ENCODE measurements at regions not wholly inside any gene's neighbourhood (a gene's known extent, or its start where the extent isn't known, plus 50 kb on each side); places are given as distances from the start of the nearest gene placed in this dataset.
A peak's percentile ranks its signal among the peaks of the same experiment; 100 is the strongest.

DNA sequence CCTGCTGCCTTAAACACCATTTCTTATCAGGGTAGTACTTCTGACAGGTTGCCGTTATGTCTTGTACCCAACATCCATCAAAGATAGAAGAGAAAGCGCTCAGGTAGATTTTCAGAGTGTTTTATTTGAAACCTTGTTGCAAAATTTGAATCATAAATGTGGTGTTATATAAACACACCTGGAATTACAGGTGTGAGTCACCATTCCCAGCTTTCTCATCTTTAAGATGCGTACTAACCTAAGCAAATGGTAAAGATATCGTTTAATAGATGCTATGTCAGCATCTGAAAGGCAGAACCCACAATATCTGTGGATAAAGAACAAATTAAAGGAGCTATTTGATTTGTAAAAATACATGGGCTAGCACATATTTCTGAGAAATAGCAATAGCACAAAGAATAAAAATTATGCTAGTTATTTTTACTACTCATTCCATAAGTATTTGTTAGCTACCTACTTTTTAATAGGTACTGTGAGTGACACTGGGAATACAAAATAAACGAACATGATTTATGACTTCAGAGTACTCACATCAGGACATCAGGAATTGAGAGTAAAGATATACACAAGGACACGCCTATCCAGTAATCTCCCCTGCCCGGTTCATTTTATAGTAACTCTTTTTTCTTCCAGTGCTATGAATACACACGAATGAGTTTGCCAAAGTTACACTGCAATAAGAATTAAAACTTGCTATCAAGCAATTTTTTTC, 193.8 kb downstream of the RBM43 start:
- DNase-seq = no peak
- H3K4me3 Mint-ChIP-seq = no peak overlapping the region
- no peaks in the 10 kb centered on the region for H3K36me3 Mint-ChIP-seq
- Histone ChIP-seq H3K27ac (ENCODE audit: low read depth, low read length) (no peak overlapping the region), H3K36me3 (ENCODE audit: insufficient read depth, low read length) (no peaks in the 10 kb centered on the region), H3K9me3 (ENCODE audit: low read length) (no peaks in the 10 kb centered on the region), H3K4me3 (ENCODE audit: low read length) (no peak overlapping the region), H3K27me3 (ENCODE audit: insufficient read depth, low read length, poor library complexity, severe bottlenecking) (peaks cover 6% of the 10 kb centered on the region), H3K4me1 (ENCODE audit: insufficient read depth, low read length) (no peaks in the 10 kb centered on the region)
- H3K27ac Mint-ChIP-seq = no peak overlapping the region
- H3K27me3 Mint-ChIP-seq = peaks cover 7 to 11% of the 10 kb centered on the region in 2 donors
- ChIA-PET POLR2A (no interaction called here), CTCF (interaction anchor here (2.2 kb wide), 1 partner anchor 16 kb away, joined by 6 read pairs; no protein-coding TSS in a partner anchor)
- no peaks in the 10 kb centered on the region for H3K9me3 Mint-ChIP-seq
- no peaks in the 10 kb centered on the region for H3K4me1 Mint-ChIP-seq

DNA sequence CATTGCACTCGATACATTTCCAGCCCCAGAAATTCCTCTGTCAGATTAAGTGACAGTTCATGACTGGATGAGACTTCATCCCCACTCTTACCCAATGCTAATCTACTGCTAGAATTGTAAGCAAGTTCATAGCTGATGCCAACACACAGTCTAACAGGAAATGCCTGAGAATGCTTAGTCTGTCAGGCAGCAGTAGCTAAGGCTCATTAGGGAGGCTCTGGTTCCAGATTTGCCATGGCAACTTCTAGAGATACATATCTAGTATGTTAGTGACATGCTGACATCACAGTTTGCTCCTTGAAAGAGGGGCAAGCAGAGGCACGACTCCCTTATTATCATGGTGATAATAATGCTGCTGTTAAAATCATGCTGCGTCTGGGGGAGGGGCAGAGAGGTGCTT, 198.4 kb downstream of the RBM43 start:
- no peaks in the 10 kb centered on the region for H3K27me3 ChIP-seq (ENCODE audit: insufficient read depth, low read length, poor library complexity, severe bottlenecking)
- ChIA-PET POLR2A (no interaction called here), CTCF (no interaction called here)
- no peak overlapping the region for H3K27ac Mint-ChIP-seq
- H3K27ac ChIP-seq (ENCODE audit: low read depth, low read length) = no peak overlapping the region
- H3K4me3 ChIP-seq (ENCODE audit: low read length) = no peak overlapping the region
- H3K36me3 ChIP-seq (ENCODE audit: insufficient read depth, low read length) = no peaks in the 10 kb centered on the region
- DNase-seq = no peak
- no peaks in the 10 kb centered on the region for H3K9me3 ChIP-seq (ENCODE audit: low read length)
- no peaks in the 10 kb centered on the region for H3K4me1 Mint-ChIP-seq
- no peaks in the 10 kb centered on the region for H3K4me1 ChIP-seq (ENCODE audit: insufficient read depth, low read length)
- no peaks in the 10 kb centered on the region for H3K36me3 Mint-ChIP-seq
- H3K9me3 Mint-ChIP-seq = no peaks in the 10 kb centered on the region
- H3K27me3 Mint-ChIP-seq = peaks cover 6 to 15% of the 10 kb centered on the region in 2 donors
- no peak overlapping the region for H3K4me3 Mint-ChIP-seq

DNA sequence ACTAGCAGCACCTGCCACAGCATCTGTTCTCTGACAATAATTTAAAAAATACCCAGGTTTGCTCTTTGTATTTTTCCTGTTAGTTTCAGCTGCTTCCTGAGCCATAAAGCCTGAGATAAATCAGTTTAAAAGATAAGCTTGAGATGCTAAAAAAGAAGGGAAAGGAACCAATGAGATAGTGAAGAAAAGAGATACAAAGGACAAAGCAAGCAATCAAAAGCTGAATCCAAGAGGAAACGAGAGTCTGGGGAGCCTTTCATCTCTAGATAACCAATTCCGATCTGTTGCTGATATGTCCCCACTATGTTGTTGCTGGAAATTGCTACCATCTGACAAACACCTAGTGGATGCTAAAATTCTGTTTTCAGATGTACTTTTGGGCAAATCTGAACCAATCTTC, 201.4 kb downstream of the RBM43 start:
- peaks cover 2 to 7% of the 10 kb centered on the region in 2 donors for H3K27me3 Mint-ChIP-seq

DNA sequence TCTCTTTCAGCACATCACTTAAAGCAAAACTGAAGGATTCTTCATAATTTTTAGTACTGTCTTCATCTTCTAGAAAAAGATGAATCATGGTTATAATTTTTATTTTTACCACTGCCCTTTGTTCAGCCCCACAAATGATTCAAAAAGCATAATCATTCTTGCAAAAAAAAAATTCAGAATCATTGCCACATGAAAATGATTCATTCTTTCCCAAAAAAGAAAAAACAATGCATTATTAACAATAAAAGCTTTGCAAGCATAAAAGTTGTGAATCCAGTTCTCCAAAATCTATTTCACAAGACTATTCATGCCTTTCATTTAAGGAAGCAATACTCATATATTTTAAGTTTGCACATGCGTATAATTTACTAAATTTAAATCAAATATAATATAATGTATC, 204.8 kb downstream of the RBM43 start:
- ChIA-PET CTCF (no interaction called here), POLR2A (no interaction called here)
- peaks cover 0 to under 1% (median 0%) of the 10 kb centered on the region in 3 donors for H3K4me1 Mint-ChIP-seq
- H3K27me3 ChIP-seq (ENCODE audit: insufficient read depth, low read length, poor library complexity, severe bottlenecking) = no peaks in the 10 kb centered on the region
- no peak overlapping the region for H3K4me3 Mint-ChIP-seq
- H3K27me3 Mint-ChIP-seq = peaks cover 0 to 10% of the 10 kb centered on the region in 2 donors
- DNase-seq = no peak
- no peak overlapping the region for H3K27ac ChIP-seq (ENCODE audit: low read depth, low read length)
- no peak overlapping the region for H3K4me3 ChIP-seq (ENCODE audit: low read length)
- H3K27ac Mint-ChIP-seq = no peak overlapping the region
- H3K36me3 Mint-ChIP-seq = no peaks in the 10 kb centered on the region
- no peaks in the 10 kb centered on the region for H3K9me3 ChIP-seq (ENCODE audit: low read length)
- H3K4me1 ChIP-seq (ENCODE audit: insufficient read depth, low read length) = no peaks in the 10 kb centered on the region
- no peaks in the 10 kb centered on the region for H3K9me3 Mint-ChIP-seq
- H3K36me3 ChIP-seq (ENCODE audit: insufficient read depth, low read length) = no peaks in the 10 kb centered on the region

More for the DNA sequence above, 201.4 kb downstream of the RBM43 start:
- Histone ChIP-seq H3K27ac (ENCODE audit: low read depth, low read length) (no peak overlapping the region), H3K4me1 (ENCODE audit: insufficient read depth, low read length) (no peaks in the 10 kb centered on the region), H3K4me3 (ENCODE audit: low read length) (no peak overlapping the region), H3K27me3 (ENCODE audit: insufficient read depth, low read length, poor library complexity, severe bottlenecking) (no peaks in the 10 kb centered on the region), H3K9me3 (ENCODE audit: low read length) (no peaks in the 10 kb centered on the region), H3K36me3 (ENCODE audit: insufficient read depth, low read length) (no peaks in the 10 kb centered on the region)
- Mint-ChIP-seq H3K36me3 (no peaks in the 10 kb centered on the region), H3K9me3 (no peaks in the 10 kb centered on the region), H3K4me1 (no peaks in the 10 kb centered on the region), H3K4me3 (no peak overlapping the region), H3K27ac (no peak overlapping the region)
- POLR2A ChIA-PET = no interaction called here
- no peak for DNase-seq
- CTCF ChIA-PET = no interaction called here

DNA sequence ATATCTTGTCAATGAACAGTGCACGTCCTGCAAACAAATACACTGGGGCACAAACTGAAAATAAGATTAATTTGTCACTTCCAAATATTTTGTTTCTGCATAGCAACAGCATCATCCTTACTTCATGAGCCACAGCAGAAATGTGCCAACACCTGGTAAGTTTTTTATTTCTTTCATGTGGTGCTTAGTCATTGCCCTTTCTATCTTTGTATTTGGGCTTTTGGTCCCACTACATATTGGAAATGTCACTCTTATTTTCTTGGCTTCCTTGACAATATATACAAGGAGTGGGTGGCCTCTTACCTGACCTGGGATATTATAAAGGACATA, 208.0 kb downstream of the RBM43 start:
- no peaks in the 10 kb centered on the region for H3K9me3 Mint-ChIP-seq
- no peak for DNase-seq
- no peaks in the 10 kb centered on the region for H3K36me3 ChIP-seq (ENCODE audit: insufficient read depth, low read length)
- ChIA-PET CTCF (interaction anchor here (5.5 kb wide), 1 partner anchor 1455 kb away, joined by 35 read pairs; no protein-coding TSS in a partner anchor), POLR2A (no interaction called here)
- H3K4me3 Mint-ChIP-seq = no peak overlapping the region
- H3K27me3 Mint-ChIP-seq = peaks cover 0 to 12% of the 10 kb centered on the region in 2 donors
- no peak overlapping the region for H3K27ac ChIP-seq (ENCODE audit: low read depth, low read length)
- no peaks in the 10 kb centered on the region for H3K27me3 ChIP-seq (ENCODE audit: insufficient read depth, low read length, poor library complexity, severe bottlenecking)
- H3K27ac Mint-ChIP-seq = no peak overlapping the region
- no peak overlapping the region for H3K4me3 ChIP-seq (ENCODE audit: low read length)
- peaks cover 0 to 3% (median 0%) of the 10 kb centered on the region in 3 donors for H3K4me1 Mint-ChIP-seq
- H3K4me1 ChIP-seq (ENCODE audit: insufficient read depth, low read length) = no peaks in the 10 kb centered on the region
- no peaks in the 10 kb centered on the region for H3K36me3 Mint-ChIP-seq
- no peaks in the 10 kb centered on the region for H3K9me3 ChIP-seq (ENCODE audit: low read length)

DNA sequence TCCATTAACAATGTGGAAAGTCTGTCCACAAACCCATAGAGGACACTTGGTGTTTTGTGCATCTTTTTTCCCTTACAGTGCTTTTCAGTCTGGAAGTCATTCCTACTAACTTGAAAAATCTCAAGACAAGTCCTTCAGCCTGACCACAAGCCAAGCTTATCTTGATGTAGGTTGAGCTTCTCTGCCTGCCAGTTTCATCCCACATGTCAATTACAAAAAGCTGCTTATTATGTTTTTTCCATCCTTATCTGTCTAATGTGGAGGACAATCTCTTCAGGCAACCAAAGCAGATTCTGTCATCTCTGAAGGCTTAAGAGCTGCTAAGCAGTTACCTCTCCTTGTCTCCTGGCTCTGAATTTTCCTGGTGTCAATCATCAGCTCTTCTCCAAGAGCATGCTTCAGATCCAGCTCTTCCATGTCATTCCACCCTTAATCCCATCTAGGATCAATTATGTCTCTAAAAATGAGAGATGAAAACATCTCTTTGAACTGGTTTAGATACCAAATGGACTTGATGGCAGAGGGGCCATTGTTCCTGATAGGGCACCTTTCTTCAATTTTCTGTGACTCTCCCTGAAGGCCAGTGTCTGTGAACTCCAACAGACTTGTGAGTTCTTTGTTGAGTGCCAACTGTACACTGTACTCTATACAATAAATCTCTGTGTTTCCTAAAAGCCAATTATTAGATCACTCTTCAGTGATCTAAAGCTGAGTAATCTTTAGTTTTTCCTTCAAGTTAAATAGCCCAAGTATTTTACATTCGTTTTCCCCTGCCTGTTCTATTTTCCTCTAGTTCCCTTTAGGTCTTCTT, 208.6 kb downstream of the RBM43 start:
- Histone ChIP-seq H3K4me1 (ENCODE audit: insufficient read depth, low read length) (no peaks in the 10 kb centered on the region), H3K27ac (ENCODE audit: low read depth, low read length) (no peak overlapping the region), H3K9me3 (ENCODE audit: low read length) (no peaks in the 10 kb centered on the region), H3K27me3 (ENCODE audit: insufficient read depth, low read length, poor library complexity, severe bottlenecking) (no peaks in the 10 kb centered on the region), H3K4me3 (ENCODE audit: low read length) (no peak overlapping the region), H3K36me3 (ENCODE audit: insufficient read depth, low read length) (no peaks in the 10 kb centered on the region)
- Mint-ChIP-seq H3K4me1 (peaks cover 0 to 3% (median 0%) of the 10 kb centered on the region in 3 donors), H3K36me3 (no peaks in the 10 kb centered on the region), H3K9me3 (no peaks in the 10 kb centered on the region), H3K27me3 (peaks cover 0 to 14% of the 10 kb centered on the region in 2 donors), H3K27ac (peak overlapping the region in 1 of 8 donors; percentile 15), H3K4me3 (no peak overlapping the region)
- DNase-seq = no peak
- ChIA-PET CTCF (interaction anchor here (5.5 kb wide), 1 partner anchor 1455 kb away, joined by 35 read pairs; no protein-coding TSS in a partner anchor), POLR2A (no interaction called here)

DNA sequence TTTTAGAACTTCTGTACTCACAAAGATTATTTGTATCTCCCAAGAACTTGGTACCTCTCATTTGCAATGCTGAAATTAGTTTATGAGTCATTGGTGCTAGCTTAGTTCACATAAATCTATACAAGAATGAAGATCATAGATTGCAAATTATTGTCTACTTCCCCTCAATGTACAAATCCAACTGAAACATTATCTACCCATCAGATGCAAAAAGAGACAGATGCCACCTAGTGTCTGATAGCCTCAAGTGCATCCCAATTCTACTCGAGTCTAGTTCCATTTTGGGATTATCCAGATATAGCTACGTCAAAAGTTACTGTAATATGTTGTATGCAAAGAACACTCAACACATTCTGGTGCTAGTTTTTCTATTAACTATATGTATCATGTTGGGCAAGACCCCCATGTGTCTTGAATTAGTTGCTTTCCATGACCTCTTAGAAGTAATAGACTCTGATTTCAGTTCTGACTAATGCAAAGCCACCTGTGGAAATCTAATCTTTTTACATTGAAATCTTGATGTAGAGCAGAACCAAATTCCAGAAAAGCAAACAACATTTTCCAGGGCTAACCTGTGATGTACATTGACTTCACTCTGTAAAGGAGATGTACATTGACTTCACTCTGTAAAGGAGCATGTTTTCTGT, 210.0 kb downstream of the RBM43 start:
- Mint-ChIP-seq H3K27me3 (peaks cover 0 to 17% of the 10 kb centered on the region in 2 donors), H3K4me1 (peaks cover 0 to 3% (median 0%) of the 10 kb centered on the region in 3 donors), H3K4me3 (no peak overlapping the region), H3K9me3 (no peaks in the 10 kb centered on the region), H3K27ac (no peak overlapping the region), H3K36me3 (no peaks in the 10 kb centered on the region)
- H3K36me3 ChIP-seq (ENCODE audit: insufficient read depth, low read length) = no peaks in the 10 kb centered on the region
- ChIA-PET POLR2A (no interaction called here), CTCF (interaction anchor here (0.6 to 5.5 kb wide), 7 partner anchors 16 to 1459 kb away, joined by 3 to 35 read pairs (median 4); no protein-coding TSS in a partner anchor)
- no peaks in the 10 kb centered on the region for H3K9me3 ChIP-seq (ENCODE audit: low read length)
- H3K4me1 ChIP-seq (ENCODE audit: insufficient read depth, low read length) = no peaks in the 10 kb centered on the region
- DNase-seq = peak in 2 of 5 donors; percentile 6 to 25
- no peaks in the 10 kb centered on the region for H3K27me3 ChIP-seq (ENCODE audit: insufficient read depth, low read length, poor library complexity, severe bottlenecking)
- no peak overlapping the region for H3K4me3 ChIP-seq (ENCODE audit: low read length)
- no peak overlapping the region for H3K27ac ChIP-seq (ENCODE audit: low read depth, low read length)

DNA sequence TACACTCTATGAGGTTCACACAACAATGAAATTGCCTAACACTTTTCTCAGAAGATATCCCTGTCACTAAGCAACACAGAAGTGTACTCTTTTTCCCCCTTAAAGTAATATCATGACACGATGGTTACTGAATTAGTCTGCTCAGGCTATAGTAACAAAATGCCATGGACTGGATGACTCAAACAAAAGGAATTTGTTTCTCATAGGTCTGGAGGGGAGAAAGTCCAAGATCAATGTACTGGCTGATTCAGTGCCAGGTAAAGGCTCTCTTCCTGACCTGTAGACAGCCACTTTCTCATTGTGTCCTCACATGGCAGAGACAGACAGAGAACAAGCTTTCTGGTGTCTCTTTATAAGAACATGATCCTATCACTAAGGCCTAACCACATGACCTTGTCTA, 211.9 kb downstream of the RBM43 start:
- CTCF ChIA-PET = interaction anchor here (5.5 kb wide), 1 partner anchor 1451 kb away, joined by 35 read pairs; no protein-coding TSS in a partner anchor
- Histone ChIP-seq H3K4me3 (ENCODE audit: low read length) (no peak overlapping the region), H3K9me3 (ENCODE audit: low read length) (no peaks in the 10 kb centered on the region), H3K36me3 (ENCODE audit: insufficient read depth, low read length) (no peaks in the 10 kb centered on the region), H3K27ac (ENCODE audit: low read depth, low read length) (no peak overlapping the region), H3K27me3 (ENCODE audit: insufficient read depth, low read length, poor library complexity, severe bottlenecking) (no peaks in the 10 kb centered on the region), H3K4me1 (ENCODE audit: insufficient read depth, low read length) (no peaks in the 10 kb centered on the region)
- Mint-ChIP-seq H3K9me3 (no peaks in the 10 kb centered on the region), H3K27me3 (peaks cover 0 to 17% of the 10 kb centered on the region in 2 donors), H3K4me1 (peaks cover 0 to 3% (median 0%) of the 10 kb centered on the region in 3 donors), H3K4me3 (no peak overlapping the region), H3K27ac (no peak overlapping the region), H3K36me3 (no peaks in the 10 kb centered on the region)
- POLR2A ChIA-PET = no interaction called here
- no peak for DNase-seq
